ENCODE measurements at regions not wholly inside any gene's neighbourhood (a gene's known extent, or its start where the extent isn't known, plus 50 kb on each side); places are given as distances from the start of the nearest gene placed in this dataset.

- no peak for TF ChIP-seq POLR2AphosphoS5 (IDR thresholded peaks at IDR 0.05; ENCODE audit: low read length)
- TF ChIP-seq, protein P1, sequence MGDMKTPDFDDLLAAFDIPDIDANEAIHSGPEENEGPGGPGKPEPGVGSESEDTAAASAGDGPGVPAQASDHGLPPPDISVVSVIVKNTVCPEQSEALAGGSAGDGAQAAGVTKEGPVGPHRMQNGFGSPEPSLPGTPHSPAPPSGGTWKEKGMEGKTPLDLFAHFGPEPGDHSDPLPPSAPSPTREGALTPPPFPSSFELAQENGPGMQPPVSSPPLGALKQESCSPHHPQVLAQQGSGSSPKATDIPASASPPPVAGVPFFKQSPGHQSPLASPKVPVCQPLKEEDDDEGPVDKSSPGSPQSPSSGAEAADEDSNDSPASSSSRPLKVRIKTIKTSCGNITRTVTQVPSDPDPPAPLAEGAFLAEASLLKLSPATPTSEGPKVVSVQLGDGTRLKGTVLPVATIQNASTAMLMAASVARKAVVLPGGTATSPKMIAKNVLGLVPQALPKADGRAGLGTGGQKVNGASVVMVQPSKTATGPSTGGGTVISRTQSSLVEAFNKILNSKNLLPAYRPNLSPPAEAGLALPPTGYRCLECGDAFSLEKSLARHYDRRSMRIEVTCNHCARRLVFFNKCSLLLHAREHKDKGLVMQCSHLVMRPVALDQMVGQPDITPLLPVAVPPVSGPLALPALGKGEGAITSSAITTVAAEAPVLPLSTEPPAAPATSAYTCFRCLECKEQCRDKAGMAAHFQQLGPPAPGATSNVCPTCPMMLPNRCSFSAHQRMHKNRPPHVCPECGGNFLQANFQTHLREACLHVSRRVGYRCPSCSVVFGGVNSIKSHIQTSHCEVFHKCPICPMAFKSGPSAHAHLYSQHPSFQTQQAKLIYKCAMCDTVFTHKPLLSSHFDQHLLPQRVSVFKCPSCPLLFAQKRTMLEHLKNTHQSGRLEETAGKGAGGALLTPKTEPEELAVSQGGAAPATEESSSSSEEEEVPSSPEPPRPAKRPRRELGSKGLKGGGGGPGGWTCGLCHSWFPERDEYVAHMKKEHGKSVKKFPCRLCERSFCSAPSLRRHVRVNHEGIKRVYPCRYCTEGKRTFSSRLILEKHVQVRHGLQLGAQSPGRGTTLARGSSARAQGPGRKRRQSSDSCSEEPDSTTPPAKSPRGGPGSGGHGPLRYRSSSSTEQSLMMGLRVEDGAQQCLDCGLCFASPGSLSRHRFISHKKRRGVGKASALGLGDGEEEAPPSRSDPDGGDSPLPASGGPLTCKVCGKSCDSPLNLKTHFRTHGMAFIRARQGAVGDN (IDR thresholded peaks at IDR 0.05) = no peak
These were observed 276.9 kb upstream of the E2F7 start (continued) for GRCh38 chr12:77342253-77342652.

DNA sequence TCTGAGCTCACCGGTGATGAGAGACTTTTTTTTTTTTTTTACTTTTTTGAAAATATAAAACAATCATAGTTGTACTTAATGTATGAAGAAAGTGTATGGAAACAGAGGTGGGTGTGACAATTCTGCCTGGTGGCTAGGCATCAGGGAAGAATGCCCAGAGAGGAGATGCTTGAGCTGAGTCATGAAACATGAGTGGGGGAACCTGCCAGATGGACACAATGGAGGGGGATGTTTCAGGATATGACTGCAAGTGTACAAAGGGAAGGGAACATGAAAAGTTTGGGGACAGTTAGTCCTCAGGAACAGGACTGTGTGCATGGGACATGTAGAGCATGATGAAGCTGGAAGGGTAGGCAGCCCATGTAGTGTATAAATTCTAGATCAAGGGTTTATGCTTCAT lies 274.2 kb upstream of the E2F7 start:
- intact Hi-C loops (cut with micrococcal nuclease; ENCODE audit: unreplicated experiment) (no loop called here), in situ Hi-C loops (cut with MboI) (no loop called here)
- CTCF ChIA-PET = no interaction called here

More for the DNA sequence above, 274.2 kb upstream of the E2F7 start:
- no TSS peak for BruUV-seq (replicated peaks)
- ChIA-PET POLR2A (no interaction called here), RAD21 (ENCODE audit: unreplicated experiment) (no interaction called here), SMC1A (ENCODE audit: uncharacterized antibody, unreplicated experiment) (no interaction called here)
- no peak for TF ChIP-seq BRCA1 (IDR thresholded peaks at IDR 0.05; ENCODE audit: low read depth, low read length)
- no peak for TF ChIP-seq ZBTB40 (IDR thresholded peaks at IDR 0.05; ENCODE audit: borderline replicate concordance)
- TF ChIP-seq CHD1 (IDR thresholded peaks at IDR 0.05; ENCODE audit: low read depth, low read length) = no peak
- H2AFZ ChIP-seq (ENCODE audit: control insufficient read depth, low read depth, low read length) = no peak overlapping the region
- no peak for FAIRE-seq
- WGBS (ENCODE audit: insufficient coverage, insufficient replicate concordance, low lambda C conversion rate, missing lambda C conversion rate) = 36% methylated on average over 1 of the region's 1 CpG
- H4K20me1 ChIP-seq (ENCODE audit: control insufficient read depth, insufficient read depth) = no peaks in the 10 kb centered on the region
- H3K4me2 ChIP-seq (ENCODE audit: control insufficient read depth, insufficient read depth) = no peak overlapping the region
- no peak overlapping the region for H3K9ac ChIP-seq (ENCODE audit: control insufficient read depth, insufficient read depth, low read length)
- H3K27ac ChIP-seq (ENCODE audit: control insufficient read depth, insufficient read depth) = no peak overlapping the region
- H3K4me3 ChIP-seq = no peak overlapping the region
- no peaks in the 10 kb centered on the region for H3K9me3 ChIP-seq (replicated peaks; ENCODE audit: control insufficient read depth, insufficient read depth, low read length)
- H3K79me2 ChIP-seq (ENCODE audit: control insufficient read depth, insufficient read depth, low read length) = no peaks in the 10 kb centered on the region
- no peaks in the 10 kb centered on the region for H3K36me3 ChIP-seq (ENCODE audit: control insufficient read depth in 2 of 2, insufficient read depth in 2 of 2, low read length in 1 of 2)
- no peak for DNase-seq (ENCODE audit: low read depth, low spot score)
- H3K4me1 ChIP-seq (ENCODE audit: control insufficient read depth, insufficient read depth, low read length) = no peaks in the 10 kb centered on the region
- H3K27me3 ChIP-seq (replicated peaks in 1 of 2; ENCODE audit: control insufficient read depth in 2 of 2, insufficient read depth in 2 of 2, low read length in 1 of 2) = no peaks in the 10 kb centered on the region; a peak in 1 of 4 replicates
- ATAC-seq = no peak

Measured in GM12878 (cell line).